ENCODE measurements at regions not wholly inside any gene's neighbourhood (a gene's known extent, or its start where the extent isn't known, plus 50 kb on each side); places are given as distances from the start of the nearest gene placed in this dataset.

DNA sequence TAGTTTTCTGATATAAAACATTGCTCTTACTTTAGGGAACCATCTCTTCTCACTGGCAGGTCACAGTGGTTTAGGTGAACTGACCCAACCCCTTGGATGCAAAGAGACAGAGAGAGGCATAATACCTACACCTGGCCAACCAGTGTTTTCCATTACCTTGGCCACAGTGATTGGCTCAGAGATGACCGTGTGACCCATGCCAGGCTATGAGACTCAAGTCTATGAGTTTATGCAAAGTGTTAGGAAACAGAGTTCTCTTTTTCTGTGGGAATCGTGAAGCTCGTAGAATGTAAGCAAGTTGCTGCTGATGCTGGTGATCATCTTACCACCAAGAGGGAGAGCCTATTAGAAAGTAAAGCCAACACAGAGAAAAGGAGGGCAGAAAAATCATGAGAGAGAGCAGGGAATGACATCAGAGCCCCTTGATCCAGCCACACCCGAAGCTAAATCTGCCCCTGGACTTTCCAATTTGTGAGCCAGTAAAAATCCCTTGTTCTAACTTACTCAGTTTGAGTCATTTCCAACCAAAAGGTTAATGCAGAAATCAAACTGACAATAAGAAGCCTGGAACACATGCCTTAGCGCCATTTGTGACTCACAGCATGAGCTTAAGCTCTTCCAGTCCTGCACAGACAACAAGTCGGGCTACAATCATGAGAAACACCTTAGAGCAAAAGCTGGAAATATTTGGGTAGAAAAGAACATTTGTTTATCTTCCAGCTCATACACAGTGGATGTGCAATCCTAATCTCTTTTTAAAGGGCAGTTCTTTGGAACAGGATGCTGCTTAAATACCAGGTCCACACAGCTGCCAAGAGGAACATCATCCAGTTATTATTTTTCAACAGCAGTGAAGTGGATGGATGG is 81.3 kb upstream of the KAZN start:
- TF ChIP-seq, protein P1, sequence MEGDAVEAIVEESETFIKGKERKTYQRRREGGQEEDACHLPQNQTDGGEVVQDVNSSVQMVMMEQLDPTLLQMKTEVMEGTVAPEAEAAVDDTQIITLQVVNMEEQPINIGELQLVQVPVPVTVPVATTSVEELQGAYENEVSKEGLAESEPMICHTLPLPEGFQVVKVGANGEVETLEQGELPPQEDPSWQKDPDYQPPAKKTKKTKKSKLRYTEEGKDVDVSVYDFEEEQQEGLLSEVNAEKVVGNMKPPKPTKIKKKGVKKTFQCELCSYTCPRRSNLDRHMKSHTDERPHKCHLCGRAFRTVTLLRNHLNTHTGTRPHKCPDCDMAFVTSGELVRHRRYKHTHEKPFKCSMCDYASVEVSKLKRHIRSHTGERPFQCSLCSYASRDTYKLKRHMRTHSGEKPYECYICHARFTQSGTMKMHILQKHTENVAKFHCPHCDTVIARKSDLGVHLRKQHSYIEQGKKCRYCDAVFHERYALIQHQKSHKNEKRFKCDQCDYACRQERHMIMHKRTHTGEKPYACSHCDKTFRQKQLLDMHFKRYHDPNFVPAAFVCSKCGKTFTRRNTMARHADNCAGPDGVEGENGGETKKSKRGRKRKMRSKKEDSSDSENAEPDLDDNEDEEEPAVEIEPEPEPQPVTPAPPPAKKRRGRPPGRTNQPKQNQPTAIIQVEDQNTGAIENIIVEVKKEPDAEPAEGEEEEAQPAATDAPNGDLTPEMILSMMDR (IDR thresholded peaks at IDR 0.05): no peak
- no peak for TF ChIP-seq POLR2A (IDR thresholded peaks at IDR 0.05)

Measured in lower leg skin (tissue), 3 donors.